ENCODE measurements at regions not wholly inside any gene's neighbourhood (a gene's known extent, or its start where the extent isn't known, plus 50 kb on each side); places are given as distances from the start of the nearest gene placed in this dataset.

GRCh38 chr4:133584714-133585113 is 435.6 kb downstream of the PCDH10 start:
- TF ChIP-seq, protein P1, sequence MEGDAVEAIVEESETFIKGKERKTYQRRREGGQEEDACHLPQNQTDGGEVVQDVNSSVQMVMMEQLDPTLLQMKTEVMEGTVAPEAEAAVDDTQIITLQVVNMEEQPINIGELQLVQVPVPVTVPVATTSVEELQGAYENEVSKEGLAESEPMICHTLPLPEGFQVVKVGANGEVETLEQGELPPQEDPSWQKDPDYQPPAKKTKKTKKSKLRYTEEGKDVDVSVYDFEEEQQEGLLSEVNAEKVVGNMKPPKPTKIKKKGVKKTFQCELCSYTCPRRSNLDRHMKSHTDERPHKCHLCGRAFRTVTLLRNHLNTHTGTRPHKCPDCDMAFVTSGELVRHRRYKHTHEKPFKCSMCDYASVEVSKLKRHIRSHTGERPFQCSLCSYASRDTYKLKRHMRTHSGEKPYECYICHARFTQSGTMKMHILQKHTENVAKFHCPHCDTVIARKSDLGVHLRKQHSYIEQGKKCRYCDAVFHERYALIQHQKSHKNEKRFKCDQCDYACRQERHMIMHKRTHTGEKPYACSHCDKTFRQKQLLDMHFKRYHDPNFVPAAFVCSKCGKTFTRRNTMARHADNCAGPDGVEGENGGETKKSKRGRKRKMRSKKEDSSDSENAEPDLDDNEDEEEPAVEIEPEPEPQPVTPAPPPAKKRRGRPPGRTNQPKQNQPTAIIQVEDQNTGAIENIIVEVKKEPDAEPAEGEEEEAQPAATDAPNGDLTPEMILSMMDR (conservative IDR thresholded peaks at IDR 0.05; ENCODE audit: low read depth, low read length), result 0 out of 2 replicates have a peak, but pooled peaks have one; percentile 15
- TF ChIP-seq EZH2 (IDR thresholded peaks at IDR 0.05; ENCODE audit: borderline replicate concordance, low read depth, low read length, poor library complexity, severe bottlenecking), result no peak
